GM21360 (cell line): ENCODE measurements at regions not wholly inside any gene's neighbourhood (a gene's known extent, or its start where the extent isn't known, plus 50 kb on each side); places are given as distances from the start of the nearest gene placed in this dataset.
"Not testable (repeated sequence)": the region's sequence is repeated elsewhere in the genome, so short reads cannot be mapped to it uniquely, and the experiment has no call there.

Experiments
- ATAC-seq: cut with Tn5 transposase; IDR thresholded peaks from one replicate; pipeline ENCODE4 v1.9.1; 2021; ENCODE audit warnings: mild to moderate bottlenecking, moderate library complexity; ENCODE audit not compliant: unreplicated experiment

- no peak for ATAC-seq
Observed at GRCh38 chr13:65551208-65551607, 1678.9 kb downstream of the PCDH9 start.

DNA sequence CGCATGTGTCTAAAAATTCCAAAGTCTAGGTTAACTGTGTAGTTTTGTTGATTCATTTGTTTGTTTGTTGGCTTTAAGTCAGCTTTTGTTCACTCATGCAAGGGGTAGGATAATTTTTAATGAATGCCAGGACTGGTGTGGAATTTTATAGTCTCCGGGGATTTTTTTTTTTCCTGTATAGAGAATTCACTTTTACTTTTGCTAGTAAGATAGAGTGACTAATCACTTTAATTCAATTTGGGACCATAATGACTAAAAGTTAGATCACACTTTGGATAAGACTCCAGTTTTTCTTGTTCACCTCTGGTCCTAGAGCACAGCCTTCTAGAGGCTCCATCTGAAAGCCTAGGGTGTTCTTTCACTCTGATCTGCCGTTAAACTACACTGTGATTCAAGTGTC is 1690.0 kb downstream of the PCDH9 start:
- ATAC-seq, result no peak

DNA sequence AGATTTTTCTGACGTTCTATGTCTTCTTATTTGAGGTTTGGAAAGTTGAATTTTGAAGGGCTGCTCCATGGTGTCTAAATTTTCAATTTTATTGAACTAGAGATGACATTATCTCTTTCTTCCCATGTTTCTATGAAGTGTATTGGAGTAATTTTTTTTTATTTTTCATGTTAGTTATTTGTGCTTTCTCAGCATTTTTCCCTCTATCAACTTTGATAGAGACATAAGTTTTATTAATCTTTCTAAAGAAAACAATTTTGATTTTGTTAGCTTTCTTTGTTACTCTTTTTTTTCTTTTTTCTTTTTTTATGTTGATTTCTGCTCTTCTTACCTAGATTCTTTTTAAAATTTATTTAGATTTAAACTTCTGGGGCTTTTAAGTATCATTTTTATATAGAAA is 1694.8 kb downstream of the PCDH9 start:
- ATAC-seq, result no peak

DNA sequence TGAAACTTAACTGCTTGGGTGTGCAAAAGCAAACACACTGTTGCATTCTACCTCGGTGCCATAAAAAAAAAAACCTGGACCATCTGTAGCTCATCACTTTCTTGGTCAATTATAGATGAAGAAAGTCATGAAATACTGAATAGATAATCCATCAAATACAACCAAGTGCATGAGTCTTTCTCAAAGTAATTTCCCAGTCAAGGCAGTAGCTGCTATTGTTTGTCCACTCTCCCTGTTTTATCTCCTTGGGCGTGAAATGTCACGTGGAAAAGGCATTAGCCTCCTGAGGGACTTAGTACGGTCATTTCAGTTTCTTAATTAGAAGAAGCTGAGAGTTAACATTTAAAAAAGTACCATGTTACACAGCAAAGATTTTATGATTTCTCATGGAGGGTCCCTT is 1697.9 kb downstream of the PCDH9 start:
- ATAC-seq, result no peak

GRCh38 chr13:65530688-65531087 is 1699.4 kb downstream of the PCDH9 start:
- no peak for ATAC-seq

DNA sequence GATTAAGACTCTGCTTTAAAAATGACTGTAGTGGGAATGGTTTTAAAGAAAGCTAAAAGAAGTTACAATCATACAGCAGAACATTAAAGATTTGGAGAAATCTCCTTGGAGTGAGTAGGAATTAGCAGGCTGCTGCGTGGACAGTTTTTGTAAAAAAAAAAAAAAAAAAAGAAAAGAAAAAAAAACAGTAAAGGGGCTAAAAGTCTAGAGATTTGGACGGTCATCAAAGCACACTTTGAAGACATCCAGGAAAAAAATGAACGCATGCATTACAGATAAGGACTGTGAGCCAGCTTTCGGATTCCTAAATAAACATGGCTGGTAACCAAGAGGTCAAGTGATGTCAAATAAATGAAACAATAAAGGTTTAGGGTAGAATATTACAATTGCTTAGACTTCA is 1700.6 kb downstream of the PCDH9 start:
- no peak for ATAC-seq

GRCh38 chr13:65508745-65509144 is 1721.4 kb downstream of the PCDH9 start:
- ATAC-seq, result no peak

DNA sequence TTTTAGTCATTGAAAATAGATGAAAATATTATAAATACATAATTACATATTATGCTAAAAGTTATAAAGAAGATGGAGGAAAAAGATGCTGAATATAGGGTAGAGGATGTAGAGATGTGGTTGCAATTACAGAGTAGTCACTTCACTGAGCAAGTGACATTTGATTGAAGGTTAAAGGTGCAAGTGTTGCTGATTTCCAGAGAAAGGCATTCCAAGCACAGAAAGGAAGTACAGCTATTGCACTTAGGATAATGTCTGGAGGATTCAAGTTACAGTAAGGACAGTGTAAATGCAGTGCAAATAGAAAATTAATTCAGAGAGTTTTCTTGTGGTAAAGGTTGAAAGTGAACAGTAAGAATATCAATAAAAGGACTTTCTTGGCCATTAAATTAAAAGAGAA is 1721.8 kb downstream of the PCDH9 start:
- no peak for ATAC-seq

DNA sequence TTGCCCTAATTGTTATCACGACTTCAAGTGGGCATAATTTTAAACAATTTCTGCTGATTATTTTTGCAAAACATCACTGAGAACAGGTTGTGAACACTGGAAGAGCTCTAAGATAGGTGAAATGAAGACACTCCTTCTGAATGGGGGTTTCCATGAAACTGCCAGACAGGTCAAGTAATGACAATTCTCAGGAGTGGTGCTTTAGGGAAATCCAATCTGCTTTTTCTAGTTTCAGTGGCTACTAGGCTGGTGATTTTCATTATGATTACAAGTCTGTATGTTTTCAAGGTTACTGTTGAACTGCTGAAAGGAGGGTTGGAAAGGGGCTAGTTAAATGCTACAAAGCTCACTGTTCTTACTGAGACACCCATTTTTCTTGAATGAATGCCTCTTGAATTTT is 1724.2 kb downstream of the PCDH9 start:
- ATAC-seq, result no peak

DNA sequence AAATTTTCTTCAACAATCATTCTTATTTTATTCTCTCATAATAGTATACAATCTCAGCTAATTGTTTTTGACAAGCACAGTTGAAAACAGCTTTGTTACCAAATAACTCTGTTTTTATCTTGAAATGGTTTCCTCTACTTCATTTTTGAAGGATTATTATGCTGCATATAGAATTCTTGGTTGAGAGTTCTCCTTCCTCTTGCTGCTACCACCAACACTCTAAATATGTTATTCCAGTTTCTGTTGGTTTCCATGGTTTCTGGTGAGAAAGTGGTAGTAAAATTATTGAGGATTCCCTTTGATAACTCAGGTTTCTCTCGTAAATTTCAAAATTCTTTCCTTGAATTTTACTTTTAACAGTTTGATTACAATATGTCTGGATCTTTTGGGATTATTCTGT is 1725.9 kb downstream of the PCDH9 start:
- ATAC-seq, result no peak

- ATAC-seq, result no peak
Observed at GRCh38 chr13:65500481-65500880, 1729.7 kb downstream of the PCDH9 start.

- no peak for ATAC-seq
Observed at GRCh38 chr13:65499256-65499655, 1730.9 kb downstream of the PCDH9 start.

DNA sequence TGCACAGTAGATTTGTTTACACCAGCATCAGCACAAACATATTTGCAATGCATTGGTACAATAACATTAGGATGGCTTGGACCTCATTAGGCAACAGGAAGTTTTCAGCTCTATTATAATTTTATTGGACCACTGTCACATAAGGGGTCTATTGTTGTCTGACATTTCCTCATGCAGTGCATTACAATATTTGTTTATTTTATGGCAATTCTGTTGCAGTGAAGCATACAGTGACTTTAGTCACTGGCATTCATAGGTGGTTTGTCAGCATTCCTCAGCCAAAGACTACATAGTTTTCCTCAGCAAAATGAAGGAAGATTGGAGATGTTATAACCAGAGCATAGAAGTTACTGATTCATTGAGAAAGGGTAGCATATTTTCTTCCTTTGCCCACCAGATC is 1732.9 kb downstream of the PCDH9 start:
- ATAC-seq, result no peak

DNA sequence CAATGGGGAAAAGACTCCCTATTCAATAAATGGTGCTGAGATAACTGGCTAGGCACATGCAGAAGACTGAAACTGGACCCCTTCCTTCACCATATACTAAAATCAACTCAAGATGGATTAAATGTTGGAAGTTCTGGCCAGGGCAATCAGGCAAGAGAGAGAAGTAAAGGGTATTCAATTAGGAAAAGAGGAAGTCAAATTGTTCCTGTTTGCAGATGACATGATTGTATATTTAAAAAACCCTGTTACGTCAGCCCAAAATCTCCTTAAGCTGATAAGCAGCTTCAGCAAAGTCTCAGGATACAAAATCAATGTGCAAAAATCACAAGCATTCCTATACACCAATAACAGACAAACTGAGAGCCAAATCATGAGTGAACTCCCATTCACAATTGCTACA is 1739.4 kb downstream of the PCDH9 start:
- ATAC-seq, result not testable (repeated sequence)

GRCh38 chr13:65488606-65489005 is 1741.5 kb downstream of the PCDH9 start:
- no peak for ATAC-seq

GRCh38 chr13:65479692-65480091 is 1750.4 kb downstream of the PCDH9 start:
- ATAC-seq, result no peak

DNA sequence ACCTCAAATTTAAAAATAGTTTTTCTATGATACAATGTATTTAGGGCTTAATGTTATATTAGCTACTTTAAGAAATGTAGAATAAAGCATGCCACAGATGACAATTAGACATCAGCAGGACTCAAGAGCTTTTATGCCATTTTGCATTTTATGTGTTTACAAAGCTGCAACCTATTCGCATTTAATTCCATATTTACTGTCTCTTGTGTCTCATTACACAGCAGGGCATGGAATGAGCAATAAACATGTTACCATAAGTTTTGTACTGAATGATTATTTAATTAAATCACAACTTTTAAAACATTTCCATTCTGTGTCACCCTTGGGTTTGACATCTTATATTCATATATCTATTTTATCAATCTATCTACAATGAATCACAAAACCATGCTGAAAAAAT is 1756.9 kb downstream of the PCDH9 start:
- no peak for ATAC-seq

GRCh38 chr13:65472336-65472735 is 1757.8 kb downstream of the PCDH9 start:
- no peak for ATAC-seq

DNA sequence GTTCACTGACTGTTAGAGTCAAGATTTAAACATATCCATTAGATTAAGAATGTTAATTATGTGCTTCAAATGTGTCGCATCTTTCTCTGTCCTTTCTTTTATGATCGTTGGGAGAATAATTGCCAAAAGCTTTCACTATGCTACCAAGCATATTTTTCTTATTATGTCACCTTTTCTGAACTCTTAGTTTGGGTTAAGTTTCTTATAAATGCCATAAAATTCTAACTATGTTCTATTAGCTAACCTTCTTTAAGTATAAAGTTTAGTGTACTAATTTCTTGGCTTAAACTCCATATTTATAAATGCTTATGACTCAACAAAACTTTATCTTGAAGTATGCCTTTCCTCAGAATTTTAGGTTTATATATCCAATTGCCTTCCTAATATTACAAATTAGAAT is 1759.4 kb downstream of the PCDH9 start:
- ATAC-seq, result no peak

- no peak for ATAC-seq
Observed at GRCh38 chr13:65468628-65469027, 1761.5 kb downstream of the PCDH9 start.

GRCh38 chr13:65461590-65461989 is 1768.5 kb downstream of the PCDH9 start:
- ATAC-seq, result no peak

DNA sequence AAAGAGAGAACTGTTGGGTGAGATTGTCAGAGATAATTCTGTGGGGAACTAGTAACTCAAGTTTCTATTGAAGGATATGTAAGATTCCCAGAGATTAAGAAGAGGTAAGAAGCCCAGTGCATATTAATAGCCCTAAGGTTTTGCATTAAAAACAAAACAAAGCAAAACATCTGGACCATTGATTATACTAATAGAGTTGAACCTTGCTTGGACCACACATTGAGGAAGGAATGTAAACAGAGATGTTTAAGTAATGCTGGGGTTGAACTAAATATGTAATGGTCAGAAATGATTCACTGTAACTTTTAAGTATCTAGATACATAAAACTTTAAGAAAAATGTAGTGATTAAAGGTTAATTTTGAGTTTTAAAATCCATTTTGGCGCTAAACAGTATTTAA is 1770.0 kb downstream of the PCDH9 start:
- no peak for ATAC-seq

DNA sequence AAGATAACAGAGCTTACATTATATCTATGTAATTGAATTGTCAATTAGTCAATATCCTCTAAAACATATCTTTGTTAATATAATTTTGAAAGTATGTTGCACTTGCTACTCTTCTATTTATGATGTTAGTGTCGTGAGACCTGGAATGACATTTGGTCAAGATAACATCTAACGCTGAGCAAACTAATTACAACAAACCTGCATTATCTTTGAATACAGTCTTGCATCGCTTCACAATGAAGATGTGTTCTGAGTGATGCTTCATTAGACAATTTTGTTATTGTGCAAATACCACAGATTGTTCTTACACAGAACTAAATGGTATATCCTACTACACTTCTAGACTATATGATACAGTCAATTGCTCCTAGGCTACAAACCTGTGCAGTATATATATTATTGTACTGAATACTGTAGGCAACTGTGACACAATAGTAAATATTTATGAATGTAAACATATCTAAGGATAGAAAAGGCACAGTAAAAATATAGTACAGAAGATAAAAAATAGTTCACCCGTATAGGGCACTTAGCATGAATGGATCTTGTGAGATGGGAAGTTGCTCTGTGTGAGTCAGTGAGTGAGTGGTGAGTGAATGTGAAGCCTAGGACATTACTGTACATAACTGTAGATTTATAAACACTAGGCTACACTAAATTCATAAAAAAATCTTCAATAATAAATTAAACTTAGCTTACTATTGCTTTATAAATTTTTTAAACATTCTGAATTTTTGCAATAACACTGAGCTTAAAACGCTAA is 1773.8 kb downstream of the PCDH9 start:
- no peak for ATAC-seq
